IMR-90 (cell line): ENCODE measurements at regions not wholly inside any gene's neighbourhood (a gene's known extent, or its start where the extent isn't known, plus 50 kb on each side); places are given as distances from the start of the nearest gene placed in this dataset.

Source experiments
- ATAC-seq: fragments of 200-7000 bp; cut with Tn5 transposase; 2 replicates; pipeline ENCODE4 v1.9.1; 2020; ENCODE audit warnings: low read depth, mild to moderate bottlenecking, moderate library complexity
- BruUV-seq: library from RNA; stranded (reverse); fragments of 400-500 nt; replicated peaks from 2 replicates; lab custom pipeline; 2021; lab: Mats Ljungman, UMichigan
- CTCF ChIA-PET: fragments of 300-600 bp; formaldehyde crosslinking; extraction: SDS; loops from one replicate; lab custom pipeline; 2021; ENCODE audit warnings: antibody characterized with exemption; lab: Yijun Ruan, JAX
- POLR2A ChIA-PET: fragments of 300-600 bp; sonication (Branson Sonifier 250); formaldehyde crosslinking; loops from one replicate; lab custom pipeline; 2022; ENCODE audit warnings: antibody characterized with exemption; ENCODE audit not compliant: unreplicated experiment; lab: Charles Lee
- DNase-seq: peaks from one replicate; pipeline ENCODE4 v3.0.0; 2013
- H2AFZ ChIP-seq: replicated peaks from 2 replicates; pipeline ENCODE3; 2013; ENCODE audit warnings: low read length, mild to moderate bottlenecking; ENCODE audit not compliant: poor library complexity
- H2AK5ac ChIP-seq: 2 replicates; pipeline ENCODE4 v1.6.1; 2013; ENCODE audit warnings: low read depth, low read length, inconsistent platforms
- H2AK9ac ChIP-seq: replicated peaks from 2 replicates; pipeline ENCODE3; 2013; ENCODE audit warnings: mild to moderate bottlenecking, low read depth, low read length, moderate library complexity; ENCODE audit not compliant: poor library complexity
- H2BK120ac ChIP-seq: 2 replicates; pipeline ENCODE4 v1.6.1; 2013; ENCODE audit warnings: low read depth, low read length, inconsistent platforms
- H2BK15ac ChIP-seq: 3 replicates; pipeline ENCODE4 v1.6.1; 2013; ENCODE audit warnings: low read depth, low read length, inconsistent platforms
- H2BK20ac ChIP-seq: 2 replicates; pipeline ENCODE4 v1.6.1; 2013; ENCODE audit warnings: low read depth, mild to moderate bottlenecking, inconsistent platforms, low read length, moderate library complexity
- H2BK5ac ChIP-seq: 2 replicates; pipeline ENCODE4 v1.6.1; 2013; ENCODE audit warnings: mild to moderate bottlenecking, low read depth, low read length, inconsistent platforms; ENCODE audit not compliant: poor library complexity, severe bottlenecking
- H3K14ac ChIP-seq: replicated peaks from 2 replicates; pipeline ENCODE4 v1.6.1; 2013; ENCODE audit warnings: low read depth, low read length, inconsistent platforms
- H3K18ac ChIP-seq: 2 replicates; pipeline ENCODE4 v1.6.1; 2013; ENCODE audit warnings: low read depth, low read length, control low read depth
- H3K23ac ChIP-seq: 2 replicates; pipeline ENCODE4 v1.6.1; 2013; ENCODE audit warnings: low read depth, low read length, inconsistent platforms
- H3K27ac ChIP-seq: 2 replicates; pipeline ENCODE4 v1.5.1; 2013; ENCODE audit warnings: mild to moderate bottlenecking, control low read depth, low read length; ENCODE audit not compliant: insufficient read depth
- H3K27me3 ChIP-seq: 2 replicates; pipeline ENCODE4 v1.6.1; 2013; ENCODE audit warnings: low read length; ENCODE audit not compliant: control insufficient read depth, insufficient read depth
- H3K36me3 ChIP-seq: 2 replicates; pipeline ENCODE4 v1.6.1; 2013; ENCODE audit warnings: low read length, mixed read lengths; ENCODE audit not compliant: control insufficient read depth, insufficient read depth
- H3K4ac ChIP-seq: 2 replicates; pipeline ENCODE4 v1.6.1; 2013; ENCODE audit warnings: low read depth, low read length, inconsistent platforms
- H3K4me1 ChIP-seq: 2 replicates; pipeline ENCODE4 v1.6.1; 2013; ENCODE audit warnings: low read length, mixed read lengths; ENCODE audit not compliant: control insufficient read depth, insufficient read depth
- H3K4me2 ChIP-seq: 2 replicates; pipeline ENCODE4 v1.6.1; 2013; ENCODE audit warnings: low read depth, mild to moderate bottlenecking, control low read depth, low read length, moderate library complexity
- H3K4me3 ChIP-seq: 2 replicates; pipeline ENCODE4 v1.5.1; 2013; ENCODE audit warnings: low read depth, mild to moderate bottlenecking, control low read depth, low read length, moderate library complexity; ENCODE audit not compliant: insufficient read depth
- H3K56ac ChIP-seq: 2 replicates; pipeline ENCODE4 v1.6.1; 2013; ENCODE audit warnings: low read length, inconsistent platforms; ENCODE audit not compliant: insufficient read depth; ENCODE audit errors: extremely low read depth
- H3K79me1 ChIP-seq, 2 experiments: 2 replicates each; pipeline ENCODE4 v1.6.1; 2013; ENCODE audit warnings: low read length in 2 of 2, inconsistent platforms in 1 of 2, low read depth in 1 of 2
- H3K9ac ChIP-seq: 2 replicates; pipeline ENCODE4 v1.6.1; 2013; ENCODE audit warnings: low read depth, low read length, control low read depth
- H3K9me1 ChIP-seq: 2 replicates; pipeline ENCODE4 v1.6.1; 2013; ENCODE audit warnings: low read length, inconsistent platforms; ENCODE audit not compliant: insufficient read depth
- H3K9me3 ChIP-seq: 2 replicates; pipeline ENCODE4 v1.6.1; 2013; ENCODE audit warnings: low read length; ENCODE audit not compliant: control insufficient read depth, insufficient read depth
- H4K20me1 ChIP-seq: 2 replicates; pipeline ENCODE4 v1.6.1; 2013; ENCODE audit warnings: low read length, inconsistent platforms; ENCODE audit not compliant: insufficient read depth
- H4K5ac ChIP-seq: 2 replicates; pipeline ENCODE4 v1.6.1; 2013; ENCODE audit warnings: mild to moderate bottlenecking, low read depth, low read length, control low read depth
- H4K8ac ChIP-seq, 2 experiments: 2 replicates each; pipeline ENCODE4 v1.6.1; 2013; ENCODE audit warnings: low read depth in 2 of 2, low read length in 2 of 2, control low read depth in 1 of 2, inconsistent platforms in 1 of 2
- H4K91ac ChIP-seq: 2 replicates; pipeline ENCODE4 v1.6.1; 2013; ENCODE audit warnings: low read depth, low read length, inconsistent platforms; ENCODE audit not compliant: insufficient read depth
- BHLHE40 ChIP-seq: fragments of 150-350 bp; IDR thresholded peaks from 2 replicates; pipeline ENCODE4 v1.6.1; 2016; ENCODE audit warnings: mild to moderate bottlenecking, low read depth, low read length
- CEBPB ChIP-seq: IDR thresholded peaks from 2 replicates; pipeline ENCODE4 v1.6.1; 2012; ENCODE audit warnings: low read depth, low read length, improper control_type of control experiment
- CHD1 ChIP-seq: IDR thresholded peaks from 2 replicates; pipeline ENCODE4 v1.6.1; 2012; ENCODE audit warnings: low read depth, low read length, improper control_type of control experiment
- FOS ChIP-seq: fragments of 150-350 bp; IDR thresholded peaks from 2 replicates; pipeline ENCODE4 v1.6.1; 2016; ENCODE audit warnings: low read depth, low read length
- MAFK ChIP-seq: IDR thresholded peaks from 2 replicates; pipeline ENCODE4 v1.6.1; 2012; ENCODE audit warnings: low read depth, low read length, improper control_type of control experiment
- MAZ ChIP-seq: IDR thresholded peaks from 2 replicates; pipeline ENCODE4 v1.6.1; 2012; ENCODE audit warnings: low read depth, mild to moderate bottlenecking, low read length, improper control_type of control experiment, moderate library complexity, borderline replicate concordance
- MXI1 ChIP-seq: IDR thresholded peaks from 2 replicates; pipeline ENCODE4 v1.6.1; 2012; ENCODE audit warnings: low read depth, mild to moderate bottlenecking, low read length, moderate library complexity, borderline replicate concordance
- NFE2L2 ChIP-seq: fragments of 150-350 bp; IDR thresholded peaks from 2 replicates; pipeline ENCODE4 v1.6.1; 2016; ENCODE audit warnings: low read depth, mild to moderate bottlenecking, low read length
- RAD21 ChIP-seq: IDR thresholded peaks from 2 replicates; pipeline ENCODE4 v1.6.1; 2012; ENCODE audit warnings: low read length, improper control_type of control experiment
- RFX5 ChIP-seq: IDR thresholded peaks from 2 replicates; pipeline ENCODE4 v1.8.0; 2012; ENCODE audit warnings: low read depth, mild to moderate bottlenecking, low read length, moderate library complexity
- SMC3 ChIP-seq: fragments of 150-350 bp; IDR thresholded peaks from 2 replicates; pipeline ENCODE4 v1.6.1; 2016; ENCODE audit warnings: low read depth, mild to moderate bottlenecking, antibody characterized with exemption, low read length, moderate library complexity
- WGBS, 2 experiments: methylation state at CpG; one replicate each; pipeline versions ENCODE4 v1.1.5 to v1.1.7; 2013; ENCODE audit warnings: missing lambda C conversion rate in 2 of 2; ENCODE audit not compliant: insufficient read length in 1 of 2; ENCODE audit errors: extremely low coverage in 2 of 2; 5-methylcytosine and 5-hydroxymethylcytosine counted together
- dilution Hi-C: fragments of 300-500 bp; cut with HindIII; formaldehyde crosslinking; loops from one replicate; pipeline ENCODE4 v1.14.3; 2018; ENCODE audit warnings: low sequenced_read_pairs; ENCODE audit not compliant: unreplicated experiment
- in situ Hi-C: fragments of 300-500 bp; cut with MboI; formaldehyde crosslinking; loops from 3 replicates; pipeline ENCODE4 v1.14.3; 2019; ENCODE audit warnings: low sequenced_read_pairs, inconsistent platforms, mixed read lengths
- intact Hi-C: fragments of 100-400 bp; cut with micrococcal nuclease; formaldehyde crosslinking; loops from 2 replicates; pipeline ENCODE4 v1.10.0; 2022
- TF ChIP-seq, protein P1 (sequence below): fragments of 150-350 bp; IDR thresholded peaks from 2 replicates; pipeline ENCODE4 v1.6.1; 2016; ENCODE audit warnings: low read depth, mild to moderate bottlenecking, low read length, moderate library complexity, borderline replicate concordance
- TF ChIP-seq, protein P2 (sequence below): conservative IDR thresholded peaks from 2 replicates; pipeline ENCODE4 v1.5.1; 2012; ENCODE audit warnings: mild to moderate bottlenecking, low read depth, low read length, improper control_type of control experiment
- TF ChIP-seq, protein P3 (sequence below): fragments of 150-350 bp; IDR thresholded peaks from 2 replicates; pipeline ENCODE4 v1.6.1; 2017; ENCODE audit warnings: mild to moderate bottlenecking, antibody characterized with exemption, low read length, low read depth

DNA sequence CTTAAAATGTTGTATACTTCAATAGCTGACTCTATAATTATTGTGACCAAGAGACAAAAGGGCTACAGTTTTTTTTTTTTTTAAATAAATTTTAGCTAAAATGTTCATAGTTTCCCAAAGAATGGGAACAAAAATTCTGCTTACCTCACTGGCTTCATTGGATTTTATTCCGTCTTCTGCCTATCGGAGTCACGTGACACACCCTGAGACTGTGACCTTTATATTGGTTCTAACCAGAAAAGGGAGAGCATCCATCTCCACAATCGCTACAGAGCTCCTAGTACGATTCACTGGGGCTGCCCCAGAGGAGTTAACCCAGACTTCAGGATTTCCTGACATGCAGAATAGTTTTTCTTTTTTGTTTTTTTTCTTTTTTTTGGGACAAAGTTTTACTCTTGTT is 203.6 kb upstream of the SLC35G4 start:
- no peak overlapping the region for H3K23ac ChIP-seq

More for the DNA sequence above, 203.6 kb upstream of the SLC35G4 start:
- Histone ChIP-seq H4K8ac (no peak overlapping the region), H3K4ac (no peak overlapping the region), H3K36me3 (no peaks in the 10 kb centered on the region), H2BK20ac (no peak overlapping the region), H3K27me3 (no peaks in the 10 kb centered on the region), H3K9me3 (no peaks in the 10 kb centered on the region), H2AK9ac (no peak overlapping the region), H4K20me1 (no peaks in the 10 kb centered on the region), H4K91ac (no peak overlapping the region), H2BK120ac (no peak overlapping the region), H3K9ac (no peak overlapping the region), H2AK5ac (no peak overlapping the region), H3K18ac (no peak overlapping the region), H2BK15ac (no peak overlapping the region), H3K4me1 (peaks cover 3% of the 10 kb centered on the region; the same call in 1 of the 2 replicates), H4K5ac (no peak overlapping the region), H3K79me1 (no peaks in the 10 kb centered on the region), H3K9me1 (no peaks in the 10 kb centered on the region), H3K14ac (no peak overlapping the region), H2BK5ac (no peak overlapping the region), H3K27ac (no peak overlapping the region), H3K4me2 (no peak overlapping the region), H2AFZ (no peak overlapping the region), H3K4me3 (no peak overlapping the region), H3K56ac (no peak overlapping the region)
- in situ Hi-C loops: no loop called here
- CTCF ChIA-PET: interaction anchor here (0.9 to 1.5 kb wide), 2 partner anchors 14 to 95 kb away, joined by 3 to 4 read pairs; no protein-coding TSS in a partner anchor
- no TSS peak for BruUV-seq
- WGBS, 2 experiments: no CpG with 5 or more reads among the region's 5 CpGs
- dilution Hi-C loops: no loop called here
- DNase-seq: no peak
- TF ChIP-seq, protein P1, sequence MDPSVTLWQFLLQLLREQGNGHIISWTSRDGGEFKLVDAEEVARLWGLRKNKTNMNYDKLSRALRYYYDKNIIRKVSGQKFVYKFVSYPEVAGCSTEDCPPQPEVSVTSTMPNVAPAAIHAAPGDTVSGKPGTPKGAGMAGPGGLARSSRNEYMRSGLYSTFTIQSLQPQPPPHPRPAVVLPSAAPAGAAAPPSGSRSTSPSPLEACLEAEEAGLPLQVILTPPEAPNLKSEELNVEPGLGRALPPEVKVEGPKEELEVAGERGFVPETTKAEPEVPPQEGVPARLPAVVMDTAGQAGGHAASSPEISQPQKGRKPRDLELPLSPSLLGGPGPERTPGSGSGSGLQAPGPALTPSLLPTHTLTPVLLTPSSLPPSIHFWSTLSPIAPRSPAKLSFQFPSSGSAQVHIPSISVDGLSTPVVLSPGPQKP: no peak
- no peak for TF ChIP-seq BHLHE40
- no peak for TF ChIP-seq MXI1
- TF ChIP-seq MAFK: no peak
- TF ChIP-seq CHD1: no peak
- TF ChIP-seq MAZ: no peak
- TF ChIP-seq, protein P2, sequence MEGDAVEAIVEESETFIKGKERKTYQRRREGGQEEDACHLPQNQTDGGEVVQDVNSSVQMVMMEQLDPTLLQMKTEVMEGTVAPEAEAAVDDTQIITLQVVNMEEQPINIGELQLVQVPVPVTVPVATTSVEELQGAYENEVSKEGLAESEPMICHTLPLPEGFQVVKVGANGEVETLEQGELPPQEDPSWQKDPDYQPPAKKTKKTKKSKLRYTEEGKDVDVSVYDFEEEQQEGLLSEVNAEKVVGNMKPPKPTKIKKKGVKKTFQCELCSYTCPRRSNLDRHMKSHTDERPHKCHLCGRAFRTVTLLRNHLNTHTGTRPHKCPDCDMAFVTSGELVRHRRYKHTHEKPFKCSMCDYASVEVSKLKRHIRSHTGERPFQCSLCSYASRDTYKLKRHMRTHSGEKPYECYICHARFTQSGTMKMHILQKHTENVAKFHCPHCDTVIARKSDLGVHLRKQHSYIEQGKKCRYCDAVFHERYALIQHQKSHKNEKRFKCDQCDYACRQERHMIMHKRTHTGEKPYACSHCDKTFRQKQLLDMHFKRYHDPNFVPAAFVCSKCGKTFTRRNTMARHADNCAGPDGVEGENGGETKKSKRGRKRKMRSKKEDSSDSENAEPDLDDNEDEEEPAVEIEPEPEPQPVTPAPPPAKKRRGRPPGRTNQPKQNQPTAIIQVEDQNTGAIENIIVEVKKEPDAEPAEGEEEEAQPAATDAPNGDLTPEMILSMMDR: no peak
- TF ChIP-seq, protein P3, sequence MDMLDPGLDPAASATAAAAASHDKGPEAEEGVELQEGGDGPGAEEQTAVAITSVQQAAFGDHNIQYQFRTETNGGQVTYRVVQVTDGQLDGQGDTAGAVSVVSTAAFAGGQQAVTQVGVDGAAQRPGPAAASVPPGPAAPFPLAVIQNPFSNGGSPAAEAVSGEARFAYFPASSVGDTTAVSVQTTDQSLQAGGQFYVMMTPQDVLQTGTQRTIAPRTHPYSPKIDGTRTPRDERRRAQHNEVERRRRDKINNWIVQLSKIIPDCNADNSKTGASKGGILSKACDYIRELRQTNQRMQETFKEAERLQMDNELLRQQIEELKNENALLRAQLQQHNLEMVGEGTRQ: no peak
- TF ChIP-seq SMC3: no peak
- no peak for TF ChIP-seq NFE2L2
- TF ChIP-seq FOS: no peak
- TF ChIP-seq RFX5: no peak
- no peak for TF ChIP-seq RAD21
- TF ChIP-seq CEBPB: no peak
- ATAC-seq: no peak
- intact Hi-C loops: no loop called here
- POLR2A ChIA-PET: no interaction called here
